ENCODE measurements at regions not wholly inside any gene's neighbourhood (a gene's known extent, or its start where the extent isn't known, plus 50 kb on each side); places are given as distances from the start of the nearest gene placed in this dataset.

GRCh38 chr6:15131651-15132061, 114.2 kb upstream of the JARID2 start:
- H4K8ac ChIP-seq (ENCODE audit: low read depth, low read length) = no peak overlapping the region
- H4K91ac ChIP-seq (ENCODE audit: low read depth, low read length, poor library complexity) = no peak overlapping the region
- H3K4ac ChIP-seq (ENCODE audit: low read length) = no peak overlapping the region
- H3K4me1 ChIP-seq (ENCODE audit: control insufficient read depth in 2 of 2, insufficient read depth in 1 of 2, low read depth in 1 of 2, low read length in 2 of 2) = peaks cover 0 to 4% of the 10 kb centered on the region in 2 donors
- H3K27me3 ChIP-seq (ENCODE audit: control insufficient read depth in 3 of 3, insufficient read depth in 3 of 3, low read depth in 1 of 3, low read length in 3 of 3) = no peaks in the 10 kb centered on the region
- no peak for DNase-seq (ENCODE audit: low spot score)
- H3K36me3 ChIP-seq (replicated peaks in 1 of 2; ENCODE audit: control insufficient read depth in 2 of 2, insufficient read depth in 2 of 2, low read length in 2 of 2) = no peaks in the 10 kb centered on the region
- no peak overlapping the region for H2BK12ac ChIP-seq (ENCODE audit: low read length)
- H3K9ac ChIP-seq (ENCODE audit: low read depth, low read length, poor library complexity) = no peak overlapping the region
- no CpG with 5 or more reads among the region's 7 CpGs for WGBS, 2 donors (ENCODE audit: extremely low coverage in 2 of 2, insufficient read length in 2 of 2, insufficient replicate concordance in 1 of 2)
- no peak overlapping the region for H3K14ac ChIP-seq (ENCODE audit: low read length)
- no peak overlapping the region for H3K18ac ChIP-seq (ENCODE audit: low read length)
- no peak overlapping the region for H2AK5ac ChIP-seq (ENCODE audit: low read depth, low read length)
- no peak overlapping the region for H3K27ac ChIP-seq (replicated peaks; ENCODE audit: low read length)
- H2BK5ac ChIP-seq (ENCODE audit: low read length) = no peak overlapping the region
- H3K4me3 ChIP-seq (ENCODE audit: low read length in 2 of 2) = no peak overlapping the region
- H3K9me3 ChIP-seq (replicated peaks in 1 of 2; ENCODE audit: control insufficient read depth in 2 of 2, insufficient read depth in 1 of 2, low read depth in 1 of 2, low read length in 2 of 2) = no peaks in the 10 kb centered on the region
- no peak overlapping the region for H2BK120ac ChIP-seq (ENCODE audit: low read depth, low read length)
- H2AFZ ChIP-seq (ENCODE audit: low read length) = no peak overlapping the region
- no peak overlapping the region for H3K4me2 ChIP-seq (ENCODE audit: insufficient read depth, low read length, poor library complexity, severe bottlenecking)
- no peak overlapping the region for H2BK15ac ChIP-seq (ENCODE audit: low read length)
- no peak overlapping the region for H3K23ac ChIP-seq (ENCODE audit: low read depth, low read length, poor library complexity)
- H3K79me1 ChIP-seq (ENCODE audit: low read depth, low read length) = no peaks in the 10 kb centered on the region

DNA sequence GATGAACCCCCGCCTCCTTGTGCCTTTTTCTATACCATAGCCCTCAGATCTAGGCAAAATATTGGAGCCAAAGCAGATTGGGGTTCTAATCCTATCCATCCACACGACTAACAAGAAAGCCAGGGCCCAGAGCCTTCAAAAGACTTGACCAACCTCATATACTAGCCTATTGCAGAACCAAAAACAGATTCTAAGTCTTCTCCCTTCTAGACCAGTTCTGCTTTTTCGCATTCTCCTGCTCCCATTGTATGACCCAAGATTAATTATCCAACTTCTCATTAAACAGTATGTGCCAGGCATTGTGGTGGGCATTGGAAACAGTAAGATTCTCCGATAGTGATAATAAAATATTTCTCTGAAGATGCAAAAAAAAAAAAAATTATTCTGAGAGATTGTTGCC, 113.7 kb upstream of the JARID2 start:
- no peak overlapping the region for H3K4me3 ChIP-seq (ENCODE audit: low read length in 2 of 2)
- no CpG with 5 or more reads among the region's 4 CpGs for WGBS, 2 donors (ENCODE audit: extremely low coverage in 2 of 2, insufficient read length in 2 of 2, insufficient replicate concordance in 1 of 2)

DNA sequence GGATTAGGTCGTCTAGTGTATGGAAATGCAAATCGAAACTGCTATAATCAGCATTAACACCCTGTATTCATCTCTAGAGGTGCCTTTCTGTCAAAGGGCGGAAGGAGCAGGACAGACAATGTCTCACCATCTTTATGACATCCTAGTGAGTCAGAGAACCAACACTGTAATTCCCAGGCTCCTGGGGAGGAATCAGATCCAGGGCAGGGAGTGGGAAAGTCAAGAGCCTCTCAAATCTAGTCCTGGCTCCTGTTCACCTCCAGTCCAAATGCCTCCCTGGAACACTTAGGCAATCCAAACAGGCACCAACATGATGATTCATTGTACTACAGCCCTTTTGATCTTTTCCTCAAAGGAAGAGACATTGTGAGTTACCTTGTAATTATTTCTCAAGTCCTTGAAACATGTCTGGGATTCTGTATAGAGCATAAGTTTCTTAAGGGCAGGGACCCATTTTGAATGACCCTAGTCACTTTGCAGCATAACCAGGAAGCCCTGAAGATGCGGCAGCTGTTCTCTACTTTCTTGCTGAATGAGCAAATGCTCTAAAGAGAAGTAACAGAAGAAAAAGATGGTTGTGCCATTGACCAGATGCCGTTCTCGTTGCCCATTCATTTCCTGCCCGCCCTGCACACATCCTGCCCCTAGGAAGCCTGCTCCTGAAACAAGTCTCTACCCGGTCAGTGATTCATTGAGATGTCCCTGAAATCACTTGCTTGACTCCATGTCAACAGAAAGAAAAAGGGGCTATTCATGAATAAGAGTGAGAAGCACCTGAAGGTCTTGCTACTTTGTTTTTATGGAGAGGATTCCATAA, 112.8 kb upstream of the JARID2 start:
- H3K27me3 ChIP-seq (ENCODE audit: control insufficient read depth in 3 of 3, insufficient read depth in 3 of 3, low read depth in 1 of 3, low read length in 3 of 3) = no peaks in the 10 kb centered on the region
- H2BK5ac ChIP-seq (ENCODE audit: low read length) = no peak overlapping the region
- H2AK5ac ChIP-seq (ENCODE audit: low read depth, low read length) = no peak overlapping the region
- H3K4me1 ChIP-seq (ENCODE audit: control insufficient read depth in 2 of 2, insufficient read depth in 1 of 2, low read depth in 1 of 2, low read length in 2 of 2) = peaks cover 0 to 4% of the 10 kb centered on the region in 2 donors
- no peak overlapping the region for H2BK120ac ChIP-seq (ENCODE audit: low read depth, low read length)
- H3K4ac ChIP-seq (ENCODE audit: low read length) = no peak overlapping the region
- no peaks in the 10 kb centered on the region for H3K79me1 ChIP-seq (ENCODE audit: low read depth, low read length)
- no peak overlapping the region for H3K9ac ChIP-seq (ENCODE audit: low read depth, low read length, poor library complexity)
- H2BK12ac ChIP-seq (ENCODE audit: low read length) = no peak overlapping the region
- no peaks in the 10 kb centered on the region for H3K9me3 ChIP-seq (replicated peaks in 1 of 2; ENCODE audit: control insufficient read depth in 2 of 2, insufficient read depth in 1 of 2, low read depth in 1 of 2, low read length in 2 of 2)
- no peak overlapping the region for H3K27ac ChIP-seq (replicated peaks; ENCODE audit: low read length)
- WGBS, 2 donors (ENCODE audit: extremely low coverage in 2 of 2, insufficient read length in 2 of 2, insufficient replicate concordance in 1 of 2) = no CpG with 5 or more reads among the region's 8 CpGs
- no peak overlapping the region for H4K91ac ChIP-seq (ENCODE audit: low read depth, low read length, poor library complexity)
- H3K4me2 ChIP-seq (ENCODE audit: insufficient read depth, low read length, poor library complexity, severe bottlenecking) = no peak overlapping the region
- H3K18ac ChIP-seq (ENCODE audit: low read length) = no peak overlapping the region
- H3K23ac ChIP-seq (ENCODE audit: low read depth, low read length, poor library complexity) = no peak overlapping the region
- no peak overlapping the region for H3K14ac ChIP-seq (ENCODE audit: low read length)
- no peaks in the 10 kb centered on the region for H3K36me3 ChIP-seq (replicated peaks in 1 of 2; ENCODE audit: control insufficient read depth in 2 of 2, insufficient read depth in 2 of 2, low read length in 2 of 2)
- no peak overlapping the region for H2AFZ ChIP-seq (ENCODE audit: low read length)
- H2BK15ac ChIP-seq (ENCODE audit: low read length) = no peak overlapping the region
- no peak for DNase-seq (ENCODE audit: low spot score)
- H4K8ac ChIP-seq (ENCODE audit: low read depth, low read length) = no peak overlapping the region
- H3K4me3 ChIP-seq (ENCODE audit: low read length in 2 of 2) = no peak overlapping the region

More for the DNA sequence above, 113.7 kb upstream of the JARID2 start:
- H3K36me3 ChIP-seq (replicated peaks in 1 of 2; ENCODE audit: control insufficient read depth in 2 of 2, insufficient read depth in 2 of 2, low read length in 2 of 2) = no peaks in the 10 kb centered on the region
- no peak overlapping the region for H3K14ac ChIP-seq (ENCODE audit: low read length)
- H3K9me3 ChIP-seq (replicated peaks in 1 of 2; ENCODE audit: control insufficient read depth in 2 of 2, insufficient read depth in 1 of 2, low read depth in 1 of 2, low read length in 2 of 2) = no peaks in the 10 kb centered on the region
- H2BK15ac ChIP-seq (ENCODE audit: low read length) = no peak overlapping the region
- no peak overlapping the region for H2BK12ac ChIP-seq (ENCODE audit: low read length)
- H4K91ac ChIP-seq (ENCODE audit: low read depth, low read length, poor library complexity) = no peak overlapping the region
- H3K4me2 ChIP-seq (ENCODE audit: insufficient read depth, low read length, poor library complexity, severe bottlenecking) = no peak overlapping the region
- H3K9ac ChIP-seq (ENCODE audit: low read depth, low read length, poor library complexity) = no peak overlapping the region
- no peaks in the 10 kb centered on the region for H3K79me1 ChIP-seq (ENCODE audit: low read depth, low read length)
- no peak for DNase-seq (ENCODE audit: low spot score)
- H2AK5ac ChIP-seq (ENCODE audit: low read depth, low read length) = no peak overlapping the region
- H3K4ac ChIP-seq (ENCODE audit: low read length) = no peak overlapping the region
- no peak overlapping the region for H3K27ac ChIP-seq (replicated peaks; ENCODE audit: low read length)
- no peak overlapping the region for H2AFZ ChIP-seq (ENCODE audit: low read length)
- H2BK120ac ChIP-seq (ENCODE audit: low read depth, low read length) = no peak overlapping the region
- peaks cover 0 to 4% of the 10 kb centered on the region in 2 donors for H3K4me1 ChIP-seq (ENCODE audit: control insufficient read depth in 2 of 2, insufficient read depth in 1 of 2, low read depth in 1 of 2, low read length in 2 of 2)
- H3K23ac ChIP-seq (ENCODE audit: low read depth, low read length, poor library complexity) = no peak overlapping the region
- no peak overlapping the region for H4K8ac ChIP-seq (ENCODE audit: low read depth, low read length)
- H3K18ac ChIP-seq (ENCODE audit: low read length) = no peak overlapping the region
- no peak overlapping the region for H2BK5ac ChIP-seq (ENCODE audit: low read length)
- H3K27me3 ChIP-seq (ENCODE audit: control insufficient read depth in 3 of 3, insufficient read depth in 3 of 3, low read depth in 1 of 3, low read length in 3 of 3) = no peaks in the 10 kb centered on the region

- Histone ChIP-seq H3K18ac (ENCODE audit: low read length) (no peak overlapping the region), H3K36me3 (replicated peaks in 1 of 2; ENCODE audit: control insufficient read depth in 2 of 2, insufficient read depth in 2 of 2, low read length in 2 of 2) (no peaks in the 10 kb centered on the region), H3K9ac (ENCODE audit: low read depth, low read length, poor library complexity) (no peak overlapping the region), H3K23ac (ENCODE audit: low read depth, low read length, poor library complexity) (no peak overlapping the region), H2BK12ac (ENCODE audit: low read length) (no peak overlapping the region), H3K4me1 (ENCODE audit: control insufficient read depth in 2 of 2, insufficient read depth in 1 of 2, low read depth in 1 of 2, low read length in 2 of 2) (no peaks in the 10 kb centered on the region), H3K4me2 (ENCODE audit: insufficient read depth, low read length, poor library complexity, severe bottlenecking) (no peak overlapping the region), H3K27ac (replicated peaks; ENCODE audit: low read length) (no peak overlapping the region), H2BK120ac (ENCODE audit: low read depth, low read length) (no peak overlapping the region), H3K9me3 (replicated peaks in 1 of 2; ENCODE audit: control insufficient read depth in 2 of 2, insufficient read depth in 1 of 2, low read depth in 1 of 2, low read length in 2 of 2) (no peaks in the 10 kb centered on the region), H3K4me3 (ENCODE audit: low read length in 2 of 2) (no peak overlapping the region), H3K14ac (ENCODE audit: low read length) (no peak overlapping the region), H2BK5ac (ENCODE audit: low read length) (no peak overlapping the region), H4K91ac (ENCODE audit: low read depth, low read length, poor library complexity) (no peak overlapping the region), H2AK5ac (ENCODE audit: low read depth, low read length) (no peak overlapping the region), H4K8ac (ENCODE audit: low read depth, low read length) (no peak overlapping the region), H3K4ac (ENCODE audit: low read length) (no peak overlapping the region), H3K27me3 (ENCODE audit: control insufficient read depth in 3 of 3, insufficient read depth in 3 of 3, low read depth in 1 of 3, low read length in 3 of 3) (no peaks in the 10 kb centered on the region), H2AFZ (ENCODE audit: low read length) (no peak overlapping the region), H2BK15ac (ENCODE audit: low read length) (no peak overlapping the region), H3K79me1 (ENCODE audit: low read depth, low read length) (no peaks in the 10 kb centered on the region)
- no peak for DNase-seq (ENCODE audit: low spot score)
- WGBS, 2 donors (ENCODE audit: extremely low coverage in 2 of 2, insufficient read length in 2 of 2, insufficient replicate concordance in 1 of 2) = no CpG with 5 or more reads among the region's 1 CpG
These were observed 108.8 kb upstream of the JARID2 start for GRCh38 chr6:15137086-15137485.
